ENCODE measurements at regions not wholly inside any gene's neighbourhood (a gene's known extent, or its start where the extent isn't known, plus 50 kb on each side); places are given as distances from the start of the nearest gene placed in this dataset.

GRCh38 chr2:59529726-59530125 is 1023.7 kb downstream of the BCL11A start:
- 12 to 17% methylated on average over 6 to 7 of the region's 7 CpGs for WGBS, 2 experiments (ENCODE audit: low coverage in 1 of 2, low lambda C conversion rate in 2 of 2, missing lambda C conversion rate in 2 of 2)

DNA sequence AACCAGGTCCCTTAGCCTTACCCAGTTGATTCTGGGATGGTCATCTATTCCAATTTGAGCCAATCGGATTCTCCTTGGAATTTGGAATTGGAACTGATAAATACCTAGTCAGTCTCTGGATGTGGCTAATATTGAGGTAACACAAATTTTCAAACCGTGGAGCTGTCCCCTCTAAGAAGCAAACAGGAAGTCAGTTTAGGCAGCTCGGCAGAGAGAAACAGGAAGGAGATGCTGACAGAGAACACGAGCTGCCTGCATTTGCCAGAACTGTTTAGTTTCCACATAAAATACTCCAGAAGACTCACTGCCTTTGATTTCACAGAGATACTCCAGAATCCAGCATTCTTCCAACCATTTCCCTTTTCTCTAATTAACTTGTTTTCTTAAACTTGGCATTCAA is 1024.9 kb downstream of the BCL11A start:
- no peak overlapping the region for H2AFZ ChIP-seq
- no peak overlapping the region for H3K4me3 ChIP-seq
- H3K9ac ChIP-seq, result no peak overlapping the region
- 11 to 13% methylated on average over 4 of the region's 4 CpGs for WGBS, 2 experiments (ENCODE audit: low coverage in 1 of 2, low lambda C conversion rate in 2 of 2, missing lambda C conversion rate in 2 of 2)
- DNase-seq, result no peak
- H3K27ac ChIP-seq, result no peak overlapping the region
- H3K79me2 ChIP-seq (ENCODE audit: insufficient read depth), result no peaks in the 10 kb centered on the region
- no peaks in the 10 kb centered on the region for H3K9me3 ChIP-seq (ENCODE audit: low read depth)
- in situ Hi-C loops (cut with MboI), result no loop called here
- H3K36me3 ChIP-seq (ENCODE audit: low read depth), result no peaks in the 10 kb centered on the region
- no peaks in the 10 kb centered on the region for H3F3A ChIP-seq (ENCODE audit: insufficient read depth)
- TF ChIP-seq EZH2phosphoT487 (IDR thresholded peaks at IDR 0.05; ENCODE audit: insufficient read depth, low read depth), result no peak
- no peak for TF ChIP-seq EZH2 (IDR thresholded peaks at IDR 0.05; ENCODE audit: insufficient read depth, poor library complexity, severe bottlenecking)
- H3K4me1 ChIP-seq (ENCODE audit: insufficient read depth), result no peaks in the 10 kb centered on the region
- H3K4me2 ChIP-seq (ENCODE audit: unreplicated experiment), result no peak overlapping the region
- no peaks in the 10 kb centered on the region for H4K20me1 ChIP-seq (ENCODE audit: insufficient read depth)
- no peaks in the 10 kb centered on the region for H3K9me2 ChIP-seq (ENCODE audit: insufficient read depth)
- no peaks in the 10 kb centered on the region for H3K27me3 ChIP-seq (replicated peaks; ENCODE audit: insufficient read depth)

More at GRCh38 chr2:59529726-59530125, 1023.7 kb downstream of the BCL11A start:
- Histone ChIP-seq H3K36me3 (ENCODE audit: low read depth) (no peaks in the 10 kb centered on the region), H3F3A (ENCODE audit: insufficient read depth) (no peaks in the 10 kb centered on the region), H3K4me1 (ENCODE audit: insufficient read depth) (no peaks in the 10 kb centered on the region), H3K79me2 (ENCODE audit: insufficient read depth) (no peaks in the 10 kb centered on the region), H3K9ac (no peak overlapping the region), H3K27ac (no peak overlapping the region), H3K9me3 (ENCODE audit: low read depth) (no peaks in the 10 kb centered on the region), H3K4me3 (no peak overlapping the region), H3K9me2 (ENCODE audit: insufficient read depth) (no peaks in the 10 kb centered on the region), H3K27me3 (replicated peaks; ENCODE audit: insufficient read depth) (no peaks in the 10 kb centered on the region), H4K20me1 (ENCODE audit: insufficient read depth) (no peaks in the 10 kb centered on the region), H3K4me2 (ENCODE audit: unreplicated experiment) (no peak overlapping the region), H2AFZ (no peak overlapping the region)
- in situ Hi-C loops (cut with MboI), result no loop called here
- TF ChIP-seq EZH2 (IDR thresholded peaks at IDR 0.05; ENCODE audit: insufficient read depth, poor library complexity, severe bottlenecking) (no peak), EZH2phosphoT487 (IDR thresholded peaks at IDR 0.05; ENCODE audit: insufficient read depth, low read depth) (no peak)
- no peak for DNase-seq

DNA sequence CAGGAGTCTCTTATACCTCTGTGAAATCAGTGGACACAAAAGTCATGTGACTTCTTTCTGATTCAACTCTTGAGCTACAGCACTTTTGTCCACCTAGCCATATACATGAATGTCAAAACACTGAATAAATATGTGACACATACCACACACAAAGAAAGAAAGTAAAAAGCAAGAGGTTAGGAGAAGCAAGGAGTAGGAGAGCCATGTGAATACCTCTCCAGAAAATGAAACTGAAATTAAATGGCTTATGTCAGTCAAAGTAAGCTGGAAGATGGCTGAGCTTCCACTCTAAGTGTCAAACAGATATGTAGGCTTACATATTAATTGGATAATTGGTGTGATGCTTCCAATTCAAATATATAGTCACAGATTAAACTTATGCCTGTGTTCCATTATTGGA is 1050.5 kb downstream of the BCL11A start:
- no peaks in the 10 kb centered on the region for H3K27me3 ChIP-seq (replicated peaks; ENCODE audit: insufficient read depth)
- no peaks in the 10 kb centered on the region for H3K4me1 ChIP-seq (ENCODE audit: insufficient read depth)
- no peak overlapping the region for H3K4me2 ChIP-seq (ENCODE audit: unreplicated experiment)
- no peaks in the 10 kb centered on the region for H3K79me2 ChIP-seq (ENCODE audit: insufficient read depth)
- H2AFZ ChIP-seq, result no peak overlapping the region
- no peak for DNase-seq
- H3K9me2 ChIP-seq (ENCODE audit: insufficient read depth), result no peaks in the 10 kb centered on the region
- H3K9ac ChIP-seq, result no peak overlapping the region
- H3K27ac ChIP-seq, result no peak overlapping the region
- TF ChIP-seq EZH2 (IDR thresholded peaks at IDR 0.05; ENCODE audit: insufficient read depth, poor library complexity, severe bottlenecking) (no peak), EZH2phosphoT487 (IDR thresholded peaks at IDR 0.05; ENCODE audit: insufficient read depth, low read depth) (no peak)
- H3K9me3 ChIP-seq (ENCODE audit: low read depth), result no peaks in the 10 kb centered on the region
- no peaks in the 10 kb centered on the region for H3F3A ChIP-seq (ENCODE audit: insufficient read depth)
- no peak overlapping the region for H3K4me3 ChIP-seq
- no peaks in the 10 kb centered on the region for H3K36me3 ChIP-seq (ENCODE audit: low read depth)
- in situ Hi-C loops (cut with MboI), result no loop called here
- H4K20me1 ChIP-seq (ENCODE audit: insufficient read depth), result no peaks in the 10 kb centered on the region

DNA sequence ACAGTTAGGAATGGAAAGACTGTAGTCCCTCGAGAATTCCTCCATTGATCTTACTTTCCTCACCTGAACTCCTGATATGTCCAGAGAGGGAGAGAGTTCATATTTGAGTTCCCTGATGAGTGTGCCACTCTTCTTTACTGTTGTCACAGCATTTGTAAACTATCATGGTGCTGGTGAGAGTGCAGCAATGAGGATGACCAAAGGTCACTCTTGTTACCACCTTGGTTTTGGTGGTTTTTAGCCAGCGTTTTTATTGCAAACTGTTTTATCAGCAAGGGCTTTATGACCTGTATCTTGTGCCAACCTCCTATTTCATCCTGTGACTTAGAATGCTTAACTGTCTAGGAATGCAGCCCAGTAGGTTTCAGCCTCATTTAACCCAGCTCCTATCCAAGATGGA is 1062.5 kb downstream of the BCL11A start:
- Histone ChIP-seq H3K9me3 (ENCODE audit: low read depth) (no peaks in the 10 kb centered on the region), H4K20me1 (ENCODE audit: insufficient read depth) (no peaks in the 10 kb centered on the region), H3K4me1 (ENCODE audit: insufficient read depth) (no peaks in the 10 kb centered on the region), H3K27me3 (replicated peaks; ENCODE audit: insufficient read depth) (no peaks in the 10 kb centered on the region), H3K79me2 (ENCODE audit: insufficient read depth) (no peaks in the 10 kb centered on the region), H3K27ac (no peak overlapping the region), H3F3A (ENCODE audit: insufficient read depth) (no peaks in the 10 kb centered on the region), H3K4me2 (ENCODE audit: unreplicated experiment) (no peak overlapping the region), H3K9ac (no peak overlapping the region), H3K36me3 (ENCODE audit: low read depth) (no peaks in the 10 kb centered on the region), H3K9me2 (ENCODE audit: insufficient read depth) (no peaks in the 10 kb centered on the region), H2AFZ (no peak overlapping the region), H3K4me3 (no peak overlapping the region)
- in situ Hi-C loops (cut with MboI), result no loop called here
- WGBS, 2 experiments (ENCODE audit: low coverage in 1 of 2, low lambda C conversion rate in 2 of 2, missing lambda C conversion rate in 2 of 2), result 26 to 33% methylated on average over 2 of the region's 2 CpGs
- DNase-seq, result no peak
- no peak for TF ChIP-seq EZH2 (IDR thresholded peaks at IDR 0.05; ENCODE audit: insufficient read depth, poor library complexity, severe bottlenecking)
- TF ChIP-seq EZH2phosphoT487 (IDR thresholded peaks at IDR 0.05; ENCODE audit: insufficient read depth, low read depth), result no peak

DNA sequence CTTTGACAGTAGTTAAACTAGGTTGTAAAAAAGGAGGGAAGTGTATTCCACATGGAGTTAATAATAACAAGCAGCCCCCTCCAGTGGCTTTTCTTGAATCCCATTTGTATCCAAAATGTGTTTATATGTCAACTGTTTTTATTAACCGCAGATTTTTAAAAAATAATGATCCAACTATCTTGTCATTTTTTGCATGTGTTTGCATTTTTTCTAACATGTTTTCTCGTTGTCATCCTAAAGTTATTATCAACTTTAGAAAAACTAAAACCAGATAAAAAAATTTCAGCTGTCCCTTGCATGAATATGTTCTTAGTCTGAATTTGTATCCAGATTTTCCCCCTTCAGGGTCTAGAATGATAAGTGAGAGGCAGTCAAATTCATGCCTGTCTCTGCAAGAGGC is 1063.3 kb downstream of the BCL11A start:
- Histone ChIP-seq H3F3A (ENCODE audit: insufficient read depth) (no peaks in the 10 kb centered on the region), H3K9me2 (ENCODE audit: insufficient read depth) (no peaks in the 10 kb centered on the region), H4K20me1 (ENCODE audit: insufficient read depth) (no peaks in the 10 kb centered on the region), H3K4me1 (ENCODE audit: insufficient read depth) (no peaks in the 10 kb centered on the region), H3K36me3 (ENCODE audit: low read depth) (no peaks in the 10 kb centered on the region), H3K79me2 (ENCODE audit: insufficient read depth) (no peaks in the 10 kb centered on the region), H3K4me3 (no peak overlapping the region), H3K9ac (no peak overlapping the region), H3K4me2 (ENCODE audit: unreplicated experiment) (no peak overlapping the region), H3K9me3 (ENCODE audit: low read depth) (no peaks in the 10 kb centered on the region), H3K27ac (no peak overlapping the region), H3K27me3 (replicated peaks; ENCODE audit: insufficient read depth) (no peaks in the 10 kb centered on the region), H2AFZ (no peak overlapping the region)
- no peak for DNase-seq
- in situ Hi-C loops (cut with MboI), result no loop called here
- WGBS, 2 experiments (ENCODE audit: low coverage in 1 of 2, low lambda C conversion rate in 2 of 2, missing lambda C conversion rate in 2 of 2), result 0% methylated on average over 2 of the region's 2 CpGs
- TF ChIP-seq EZH2phosphoT487 (IDR thresholded peaks at IDR 0.05; ENCODE audit: insufficient read depth, low read depth) (no peak), EZH2 (IDR thresholded peaks at IDR 0.05; ENCODE audit: insufficient read depth, poor library complexity, severe bottlenecking) (no peak)

All from GM23248 (cell line).